Epithelial cell of esophagus (primary cell): ENCODE measurements at regions not wholly inside any gene's neighbourhood (a gene's known extent, or its start where the extent isn't known, plus 50 kb on each side); places are given as distances from the start of the nearest gene placed in this dataset.

Source experiments
- DNase-seq: peaks from one replicate; pipeline ENCODE4 v3.0.0; 2010; ENCODE audit warnings: low read depth
- H3K4me3 ChIP-seq: 2 replicates; pipeline ENCODE4 v1.5.1; 2011; ENCODE audit warnings: mild to moderate bottlenecking, low read length, control low read depth
- CTCF ChIP-seq: IDR thresholded peaks from 2 replicates; pipeline ENCODE4 v1.5.1; 2011; ENCODE audit warnings: low read depth, mild to moderate bottlenecking, low read length, control low read depth, inconsistent platforms; ENCODE audit not compliant: insufficient read depth; ENCODE audit errors: missing control alignments

- no peak for TF ChIP-seq CTCF
- no peak for DNase-seq
- H3K4me3 ChIP-seq = no peak overlapping the region
Observed at GRCh38 chr12:67154901-67155300, 114.3 kb upstream of the CAND1 start.

- no peak overlapping the region for H3K4me3 ChIP-seq
Observed at GRCh38 chr12:67155863-67156262, 113.3 kb upstream of the CAND1 start.

GRCh38 chr12:67161322-67161918 lies 107.7 kb upstream of the CAND1 start:
- H3K4me3 ChIP-seq = no peak overlapping the region
- DNase-seq = peak; percentile 52
- TF ChIP-seq CTCF = peak; percentile 69

More at GRCh38 chr12:67155863-67156262, 113.3 kb upstream of the CAND1 start:
- peak; percentile 89 for DNase-seq
- TF ChIP-seq CTCF = no peak

GRCh38 chr12:67173258-67173657 lies 95.9 kb upstream of the CAND1 start:
- no peak for DNase-seq
- H3K4me3 ChIP-seq = no peak overlapping the region
- TF ChIP-seq CTCF = no peak

GRCh38 chr12:67182551-67182950 lies 86.6 kb upstream of the CAND1 start:
- no peak for DNase-seq
- H3K4me3 ChIP-seq = no peak overlapping the region
- TF ChIP-seq CTCF = no peak

GRCh38 chr12:67193704-67194103 lies 75.5 kb upstream of the CAND1 start:
- no peak for TF ChIP-seq CTCF
- peak; percentile 71 for DNase-seq
- H3K4me3 ChIP-seq = no peak overlapping the region

- no peak for DNase-seq
- TF ChIP-seq CTCF = no peak
- no peak overlapping the region for H3K4me3 ChIP-seq
Observed at GRCh38 chr12:67200386-67200785, 68.8 kb upstream of the CAND1 start.
